Lung (tissue), 11 donors: ENCODE measurements at regions not wholly inside any gene's neighbourhood (a gene's known extent, or its start where the extent isn't known, plus 50 kb on each side); places are given as distances from the start of the nearest gene placed in this dataset.

ENCODE experiments used
- ATAC-seq: fragments of 200-7000 bp; cut with Tn5 transposase; one replicate; pipeline ENCODE4 v1.9.1; 2020; ENCODE audit warnings: moderate number of reproducible peaks; ENCODE audit not compliant: insufficient read depth, low FRiP score
- DNase-seq, 3 donors: peaks; one replicate each; pipeline ENCODE4 v3.0.0-alpha.2; 2013 to 2017
- H3K27ac ChIP-seq, 2 donors: one replicate each; pipeline ENCODE4 v1.5.1; 2013; ENCODE audit warnings: mild to moderate bottlenecking in 2 of 2, moderate library complexity in 2 of 2, control low read depth in 1 of 2, inconsistent platforms in 1 of 2, low read depth in 1 of 2, low read length in 1 of 2
- H3K27me3 ChIP-seq, 3 donors: one replicate each; pipeline ENCODE4 v1.5.1; 2013; ENCODE audit warnings: low read length in 2 of 3; ENCODE audit not compliant: control insufficient read depth in 3 of 3, insufficient read depth in 3 of 3
- H3K36me3 ChIP-seq, 4 donors: one replicate each; pipeline ENCODE4 v1.5.1; 2013; ENCODE audit warnings: low read length in 4 of 4, mild to moderate bottlenecking in 1 of 4, moderate library complexity in 1 of 4; ENCODE audit not compliant: control insufficient read depth in 4 of 4, insufficient read depth in 4 of 4
- H3K4me1 ChIP-seq, 5 donors: one replicate each; pipeline ENCODE4 v1.5.1; 2013; ENCODE audit warnings: low read length in 5 of 5, mild to moderate bottlenecking in 2 of 5, moderate library complexity in 1 of 5; ENCODE audit not compliant: control insufficient read depth in 5 of 5, insufficient read depth in 5 of 5
- H3K4me3 ChIP-seq: one replicate; pipeline ENCODE4 v1.5.1; 2013; ENCODE audit warnings: mild to moderate bottlenecking, control low read depth, moderate library complexity
- H3K9ac ChIP-seq, 2 donors: one replicate each; pipeline ENCODE4 v1.5.1; 2013; ENCODE audit warnings: low read length in 2 of 2, control low read depth in 1 of 2; ENCODE audit not compliant: insufficient read depth in 1 of 2
- H3K9me3 ChIP-seq, 4 donors: one replicate each; pipeline ENCODE4 v1.5.1; 2013; ENCODE audit warnings: low read length in 3 of 4, mild to moderate bottlenecking in 1 of 4, moderate library complexity in 1 of 4; ENCODE audit not compliant: control insufficient read depth in 4 of 4, insufficient read depth in 3 of 4
- WGBS, 2 donors: extraction: QIAGEN DNeasy Blood & Tissue Kit; methylation state at CpG; one replicate each; pipeline ENCODE4 v1.1.7; 2013; 5-methylcytosine and 5-hydroxymethylcytosine counted together
- TF ChIP-seq, protein P1 (sequence below): IDR thresholded peaks from 2 replicates; pipeline ENCODE4 v1.5.1; 2012; ENCODE audit warnings: mild to moderate bottlenecking; ENCODE audit errors: control extremely low read depth, extremely low read depth
- donor health status: control.
- donor health status: control.
- donor health status: Bipolar disorder and iron deficiency.
- donor health status: healthy.
- donor health status: DM: yes; HTN: yes; CAD: no.

DNA sequence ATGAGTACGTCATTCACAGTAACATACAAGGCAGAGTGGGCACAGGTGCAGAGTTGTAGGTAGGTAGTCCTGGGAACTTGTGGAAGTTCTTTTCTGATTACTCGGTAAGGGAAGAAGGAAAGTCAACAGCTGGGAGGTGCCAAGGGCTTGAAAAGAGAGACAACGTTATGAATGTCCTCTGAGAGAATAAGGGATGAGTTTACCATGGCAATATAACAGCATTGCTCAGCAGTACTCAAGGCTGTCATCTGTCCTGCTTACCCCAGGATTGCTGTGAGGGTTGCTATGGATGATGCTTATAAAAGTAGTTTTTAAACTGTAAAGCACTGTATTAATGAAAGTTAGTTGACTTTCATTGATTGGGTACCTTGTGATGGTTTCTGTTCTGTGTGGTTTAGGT, 369.1 kb upstream of the SGCD start:
- Histone ChIP-seq H3K36me3 (no peaks in the 10 kb centered on the region), H3K27ac (no peak overlapping the region), H3K27me3 (no peaks in the 10 kb centered on the region), H3K9ac (no peak overlapping the region), H3K9me3 (peaks cover 0 to 2% (median 0%) of the 10 kb centered on the region in 4 donors), H3K4me1 (peaks cover 0 to 3% (median 0%) of the 10 kb centered on the region in 5 donors), H3K4me3 (no peak overlapping the region)
- TF ChIP-seq, protein P1, sequence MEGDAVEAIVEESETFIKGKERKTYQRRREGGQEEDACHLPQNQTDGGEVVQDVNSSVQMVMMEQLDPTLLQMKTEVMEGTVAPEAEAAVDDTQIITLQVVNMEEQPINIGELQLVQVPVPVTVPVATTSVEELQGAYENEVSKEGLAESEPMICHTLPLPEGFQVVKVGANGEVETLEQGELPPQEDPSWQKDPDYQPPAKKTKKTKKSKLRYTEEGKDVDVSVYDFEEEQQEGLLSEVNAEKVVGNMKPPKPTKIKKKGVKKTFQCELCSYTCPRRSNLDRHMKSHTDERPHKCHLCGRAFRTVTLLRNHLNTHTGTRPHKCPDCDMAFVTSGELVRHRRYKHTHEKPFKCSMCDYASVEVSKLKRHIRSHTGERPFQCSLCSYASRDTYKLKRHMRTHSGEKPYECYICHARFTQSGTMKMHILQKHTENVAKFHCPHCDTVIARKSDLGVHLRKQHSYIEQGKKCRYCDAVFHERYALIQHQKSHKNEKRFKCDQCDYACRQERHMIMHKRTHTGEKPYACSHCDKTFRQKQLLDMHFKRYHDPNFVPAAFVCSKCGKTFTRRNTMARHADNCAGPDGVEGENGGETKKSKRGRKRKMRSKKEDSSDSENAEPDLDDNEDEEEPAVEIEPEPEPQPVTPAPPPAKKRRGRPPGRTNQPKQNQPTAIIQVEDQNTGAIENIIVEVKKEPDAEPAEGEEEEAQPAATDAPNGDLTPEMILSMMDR = no peak
- DNase-seq (no peak), ATAC-seq (no peak)
- WGBS, 2 donors = 86 to 87% methylated on average over 3 of the region's 3 CpGs

- ATAC-seq (no peak), DNase-seq (no peak)
- Histone ChIP-seq H3K27me3 (no peaks in the 10 kb centered on the region), H3K36me3 (no peaks in the 10 kb centered on the region), H3K4me3 (no peak overlapping the region), H3K27ac (no peak overlapping the region), H3K4me1 (no peaks in the 10 kb centered on the region), H3K9me3 (peaks cover 0 to 2% (median 0%) of the 10 kb centered on the region in 4 donors), H3K9ac (no peak overlapping the region)
- 79 to 89% methylated on average over 2 of the region's 2 CpGs for WGBS, 2 donors
- TF ChIP-seq, protein P1 = no peak
Measured at GRCh38 chr5:155959082-155959481, 367.9 kb upstream of the SGCD start.

DNA sequence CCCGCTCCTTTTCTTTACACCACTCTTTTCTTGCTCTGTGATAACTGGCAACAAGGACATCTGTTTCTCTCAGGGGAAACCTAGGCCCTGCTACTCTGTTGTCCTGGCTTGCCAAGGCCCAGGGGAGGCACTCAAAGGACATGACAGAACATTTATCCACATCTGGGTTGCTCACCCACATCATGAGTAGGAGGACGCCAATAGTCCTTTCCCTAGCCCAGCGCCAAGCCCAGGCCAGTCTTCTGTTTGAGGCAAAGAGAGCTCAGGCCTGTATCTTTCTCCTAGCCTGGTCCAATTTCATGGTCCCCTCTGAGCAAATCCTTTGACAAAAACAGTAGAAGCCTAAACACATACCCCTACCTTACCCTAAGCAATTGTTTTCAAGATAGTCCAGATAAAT, 366.8 kb upstream of the SGCD start:
- WGBS, 2 donors = 89 to 91% methylated on average over 3 of the region's 3 CpGs
- no peak overlapping the region for H3K4me3 ChIP-seq
- no peaks in the 10 kb centered on the region for H3K9me3 ChIP-seq
- DNase-seq (no peak), ATAC-seq (no peak)
- no peak overlapping the region for H3K27ac ChIP-seq
- H3K9ac ChIP-seq = no peak overlapping the region
- no peaks in the 10 kb centered on the region for H3K36me3 ChIP-seq
- H3K4me1 ChIP-seq = no peaks in the 10 kb centered on the region
- H3K27me3 ChIP-seq = no peaks in the 10 kb centered on the region
- TF ChIP-seq, protein P1 = no peak

- Histone ChIP-seq H3K9ac (no peak overlapping the region), H3K27me3 (no peaks in the 10 kb centered on the region), H3K4me3 (no peak overlapping the region), H3K4me1 (no peaks in the 10 kb centered on the region), H3K27ac (no peak overlapping the region), H3K36me3 (no peaks in the 10 kb centered on the region), H3K9me3 (peaks cover 0 to 3% (median 0%) of the 10 kb centered on the region in 4 donors)
- TF ChIP-seq, protein P1 = no peak
- 79 to 82% methylated on average over 5 of the region's 5 CpGs for WGBS, 2 donors
- ATAC-seq (no peak), DNase-seq (no peak)
Measured at GRCh38 chr5:155969537-155969936, 357.4 kb upstream of the SGCD start.
